ENCODE measurements at regions not wholly inside any gene's neighbourhood (a gene's known extent, or its start where the extent isn't known, plus 50 kb on each side); places are given as distances from the start of the nearest gene placed in this dataset.
"Not testable (repeated sequence)": the region's sequence is repeated elsewhere in the genome, so short reads cannot be mapped to it uniquely, and the experiment has no call there.

DNA sequence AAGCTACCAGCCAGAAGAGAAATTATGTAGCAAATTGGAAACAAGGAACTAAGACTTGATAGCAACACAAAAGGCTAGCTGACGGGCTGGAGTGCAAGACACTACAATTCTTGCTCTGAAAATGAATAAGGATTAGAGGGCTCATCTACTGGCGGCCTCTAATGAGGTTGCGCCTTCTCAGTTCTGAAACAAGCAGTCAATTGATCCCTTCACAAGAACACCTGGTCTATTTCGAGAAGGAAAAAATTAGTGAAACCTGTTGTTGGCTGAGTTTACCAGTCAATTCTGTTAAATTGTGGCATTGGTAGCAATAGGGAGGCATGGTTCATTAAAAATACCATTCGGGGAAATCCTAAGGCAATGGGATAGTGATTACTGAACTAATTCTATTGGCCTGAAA is 74.8 kb upstream of the JARID2 start:
- DNase-seq (ENCODE audit: low read depth in 2 of 2) = no peak

DNA sequence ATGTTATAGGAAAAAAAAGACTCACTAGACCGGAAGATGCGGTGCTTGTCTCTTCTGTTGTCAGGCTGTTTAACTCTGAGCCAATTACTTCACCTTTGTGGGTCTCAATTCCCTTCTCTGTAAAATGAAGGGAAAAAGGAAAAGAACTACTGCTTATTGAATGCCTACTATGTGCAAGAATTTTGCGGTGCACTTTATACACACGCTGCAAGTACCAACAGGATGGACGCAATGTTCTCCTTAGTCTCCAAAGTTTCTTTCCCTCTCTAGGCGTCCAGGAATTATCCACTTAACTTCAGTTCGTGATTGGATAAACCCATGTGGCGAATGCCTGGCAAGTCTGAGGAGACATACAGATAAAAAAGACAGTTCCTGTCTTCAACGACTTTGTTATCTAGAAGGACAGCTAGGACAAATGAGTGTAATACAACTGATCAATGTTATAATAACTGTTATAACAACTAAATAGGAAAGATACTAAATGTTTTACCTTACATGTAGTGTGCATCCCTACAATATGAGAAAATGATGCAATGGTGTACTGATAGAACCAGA is 69.0 kb upstream of the JARID2 start:
- DNase-seq (ENCODE audit: low read depth in 2 of 2) = no peak

DNA sequence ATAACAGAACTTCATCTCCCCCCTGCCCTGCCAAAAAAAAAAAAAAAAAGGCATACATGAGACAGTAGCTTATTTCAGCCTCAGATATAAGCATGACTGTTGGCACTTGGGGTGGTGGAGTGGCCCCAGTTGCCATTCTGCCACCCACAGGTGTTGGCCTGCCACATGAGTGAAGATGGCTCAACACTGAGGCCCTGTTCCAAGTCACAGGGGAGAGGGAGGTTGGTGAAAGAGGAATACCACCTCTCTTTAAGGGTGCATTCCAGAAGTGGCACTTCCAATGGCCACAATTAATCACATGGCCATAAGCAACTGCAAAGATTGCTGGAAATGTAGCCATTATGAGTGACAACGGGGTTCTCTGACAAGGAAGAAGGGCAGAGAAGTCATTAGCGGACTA is 61.9 kb upstream of the JARID2 start:
- DNase-seq (ENCODE audit: low read depth in 2 of 2) = peak; percentile 10 to 27

DNA sequence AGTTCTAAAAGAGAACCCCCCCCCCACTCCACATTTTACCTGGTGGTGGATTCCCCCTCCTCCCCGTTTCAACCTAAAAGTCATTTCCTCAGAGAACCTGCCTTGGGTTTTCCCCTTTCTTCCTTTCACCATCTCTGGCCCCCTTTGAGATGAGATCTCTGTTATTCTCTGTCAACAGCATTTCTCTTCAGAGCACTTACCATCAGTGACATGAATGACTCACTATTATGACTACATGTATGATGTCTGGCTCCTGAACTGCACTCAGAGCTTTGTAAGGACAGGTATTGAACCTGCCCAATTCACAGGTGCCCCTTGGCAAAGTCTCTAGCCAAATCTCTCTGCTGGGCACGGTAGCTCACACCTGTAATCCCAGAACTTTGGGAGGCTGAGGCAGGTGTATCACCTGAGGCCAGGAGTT is 61.4 kb upstream of the JARID2 start:
- DNase-seq (ENCODE audit: low read depth in 2 of 2) = peak; percentile 7 to 14

DNA sequence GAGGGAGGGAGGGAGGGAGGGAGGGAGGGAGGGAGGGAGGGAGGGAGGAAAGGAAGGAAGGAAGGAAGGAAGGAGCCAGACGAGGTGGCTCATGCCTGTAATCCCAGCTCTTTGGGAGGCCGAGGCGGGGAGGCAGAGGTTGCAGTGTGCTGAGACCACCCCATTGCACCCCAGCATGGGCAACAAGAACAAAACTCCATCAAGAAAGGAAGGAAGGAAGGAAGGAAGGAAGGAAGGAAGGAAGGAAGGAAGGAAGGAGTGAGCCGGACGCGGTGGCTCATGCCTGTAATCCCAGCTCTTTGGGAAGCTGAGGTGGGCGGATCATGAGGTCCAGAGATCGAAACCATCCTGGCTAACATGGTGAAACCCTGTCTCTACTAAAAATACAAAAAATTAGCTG is 60.8 kb upstream of the JARID2 start:
- DNase-seq (ENCODE audit: low read depth in 2 of 2) = not testable (repeated sequence)

DNA sequence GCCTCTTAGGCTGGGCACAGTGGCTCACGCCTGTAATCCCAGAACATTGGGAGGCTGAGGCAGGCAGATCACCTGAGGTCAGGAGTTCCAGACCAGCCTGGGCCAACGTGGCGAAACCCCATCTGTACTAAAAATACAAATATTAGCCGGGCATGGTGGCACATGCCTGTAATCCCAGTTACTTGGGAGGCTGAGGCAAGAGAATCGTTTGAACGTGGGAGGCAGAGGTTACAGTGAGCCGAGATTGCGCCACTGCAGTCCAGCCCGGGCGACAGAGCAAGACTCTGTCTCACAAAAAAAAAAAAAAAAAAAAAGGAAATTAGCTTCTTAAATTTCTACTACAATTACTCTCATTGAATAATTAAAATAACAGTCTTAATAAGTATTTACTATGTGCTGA is 52.4 kb upstream of the JARID2 start:
- not testable (repeated sequence) for DNase-seq (ENCODE audit: low read depth in 2 of 2)

DNA sequence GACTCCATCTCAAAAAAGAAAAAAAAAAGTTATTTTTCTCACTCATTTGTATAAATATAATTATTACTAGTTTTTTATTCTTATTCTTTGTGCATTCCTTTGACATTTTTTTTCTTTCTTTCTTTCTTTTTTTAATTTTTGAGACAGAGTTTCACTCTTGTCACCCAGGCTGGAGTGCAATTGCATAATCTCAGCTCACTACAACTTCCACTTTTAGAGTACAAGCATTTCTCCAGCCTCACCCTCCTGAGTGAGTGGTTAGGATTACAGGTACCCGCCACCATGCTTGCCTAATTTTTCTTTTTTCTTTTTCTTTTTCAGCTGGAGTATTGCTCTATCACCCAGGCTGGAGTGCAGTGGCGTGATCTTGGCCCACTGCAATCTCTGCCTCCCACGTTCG is 51.4 kb upstream of the JARID2 start:
- no peak for DNase-seq (ENCODE audit: low read depth in 2 of 2)
